ENCODE measurements at regions not wholly inside any gene's neighbourhood (a gene's known extent, or its start where the extent isn't known, plus 50 kb on each side); places are given as distances from the start of the nearest gene placed in this dataset.

- DNase-seq (ENCODE audit: low read depth in 3 of 3), result no peak
These were observed 93.2 kb downstream of the MRPL36 start for GRCh38 chr5:1706428-1706827.

- no peak for DNase-seq (ENCODE audit: low read depth in 3 of 3)
These were observed 93.6 kb downstream of the MRPL36 start for GRCh38 chr5:1706021-1706420.

GRCh38 chr5:1704676-1705075 is 95.0 kb downstream of the MRPL36 start:
- no peak for DNase-seq (ENCODE audit: low read depth in 3 of 3)

- no peak for DNase-seq (ENCODE audit: low read depth in 3 of 3)
These were observed 95.4 kb downstream of the MRPL36 start for GRCh38 chr5:1704266-1704665.

- DNase-seq (ENCODE audit: low read depth in 3 of 3), result no peak
These were observed 96.1 kb downstream of the MRPL36 start for GRCh38 chr5:1703352-1704050.

GRCh38 chr5:1702318-1702717 is 97.3 kb downstream of the MRPL36 start:
- no peak for DNase-seq (ENCODE audit: low read depth in 3 of 3)

GRCh38 chr5:1701884-1702283 is 97.8 kb downstream of the MRPL36 start:
- DNase-seq (ENCODE audit: low read depth in 3 of 3), result no peak

GRCh38 chr5:1701216-1701864 is 98.3 kb downstream of the MRPL36 start:
- DNase-seq (ENCODE audit: low read depth in 3 of 3), result no peak

GRCh38 chr5:1699394-1699793 is 100.2 kb downstream of the MRPL36 start:
- DNase-seq (ENCODE audit: low read depth in 3 of 3), result no peak

- no peak for DNase-seq (ENCODE audit: low read depth in 3 of 3)
These were observed 100.9 kb downstream of the MRPL36 start for GRCh38 chr5:1698589-1699316.

- DNase-seq (ENCODE audit: low read depth in 3 of 3), result no peak
These were observed 107.3 kb downstream of the MRPL36 start for GRCh38 chr5:1692381-1692780.

- DNase-seq (ENCODE audit: low read depth in 3 of 3), result no peak
These were observed 112.2 kb downstream of the MRPL36 start for GRCh38 chr5:1687301-1687970.

- DNase-seq (ENCODE audit: low read depth in 3 of 3), result no peak
These were observed 113.4 kb downstream of the MRPL36 start for GRCh38 chr5:1686016-1686802.

GRCh38 chr5:1685066-1685465 is 114.6 kb downstream of the MRPL36 start:
- DNase-seq (ENCODE audit: low read depth in 3 of 3), result no peak

- no peak for DNase-seq (ENCODE audit: low read depth in 3 of 3)
These were observed 117.7 kb downstream of the MRPL36 start for GRCh38 chr5:1681955-1682354.

GRCh38 chr5:1673042-1673677 is 126.5 kb downstream of the MRPL36 start:
- no peak for DNase-seq (ENCODE audit: low read depth in 3 of 3)

- DNase-seq (ENCODE audit: low read depth in 3 of 3), result no peak
These were observed 127.2 kb downstream of the MRPL36 start for GRCh38 chr5:1672396-1672795.

GRCh38 chr5:1671351-1671750 is 128.3 kb downstream of the MRPL36 start:
- no peak for DNase-seq (ENCODE audit: low read depth in 3 of 3)

- no peak for DNase-seq (ENCODE audit: low read depth in 3 of 3)
These were observed 129.3 kb downstream of the MRPL36 start for GRCh38 chr5:1670351-1670750.

- DNase-seq (ENCODE audit: low read depth in 3 of 3), result no peak
These were observed 130.1 kb downstream of the MRPL36 start for GRCh38 chr5:1669276-1670155.

Data from stimulated activated CD4-positive, alpha-beta T cell treated with anti-CD3 and anti-CD28 coated beads, TNF-alpha, amount 100 ng/mL, for 4 hours (primary cell).